Thymus (tissue), 11 donors: ENCODE measurements at regions not wholly inside any gene's neighbourhood (a gene's known extent, or its start where the extent isn't known, plus 50 kb on each side); places are given as distances from the start of the nearest gene placed in this dataset.

ENCODE experiments used
- DNase-seq, 9 donors: peaks; one replicate each; pipeline ENCODE4 v3.0.0-alpha.2; 2013; ENCODE audit warnings: low spot score in 9 of 9, low read depth in 6 of 9, missing footprints in 1 of 9
- H3K27ac ChIP-seq, 2 donors: one replicate each; pipeline ENCODE4 v1.5.1; 2013; ENCODE audit warnings: control low read depth in 1 of 2, low read depth in 1 of 2, low read length in 1 of 2, mild to moderate bottlenecking in 1 of 2, moderate library complexity in 1 of 2
- H3K27me3 ChIP-seq, 2 donors: one replicate each; pipeline ENCODE4 v1.5.1; 2013; ENCODE audit warnings: low read length in 1 of 2; ENCODE audit not compliant: control insufficient read depth in 2 of 2, insufficient read depth in 1 of 2
- H3K36me3 ChIP-seq, 2 donors: one replicate each; pipeline ENCODE4 v1.5.1; 2013; ENCODE audit warnings: low read length in 1 of 2, mild to moderate bottlenecking in 1 of 2, moderate library complexity in 1 of 2; ENCODE audit not compliant: control insufficient read depth in 2 of 2, insufficient read depth in 2 of 2
- H3K4me1 ChIP-seq, 2 donors: one replicate each; pipeline ENCODE4 v1.5.1; 2013; ENCODE audit warnings: low read length in 2 of 2; ENCODE audit not compliant: control insufficient read depth in 2 of 2, insufficient read depth in 2 of 2
- H3K4me3 ChIP-seq, 2 donors: one replicate each; pipeline ENCODE4 v1.5.1; 2013; ENCODE audit warnings: low read length in 2 of 2, control low read depth in 1 of 2, mild to moderate bottlenecking in 1 of 2
- H3K9me3 ChIP-seq, 2 donors: one replicate each; pipeline ENCODE4 v1.5.1; 2013; ENCODE audit warnings: low read length in 1 of 2, mild to moderate bottlenecking in 1 of 2; ENCODE audit not compliant: control insufficient read depth in 2 of 2, insufficient read depth in 1 of 2
- WGBS: extraction: QIAGEN DNeasy Blood & Tissue Kit; methylation state at CpG from one replicate; pipeline ENCODE4 v1.1.7; 2013; 5-methylcytosine and 5-hydroxymethylcytosine counted together
- donor health status: healthy.

GRCh38 chr6:21539621-21540100, 53.9 kb upstream of the SOX4 start:
- H3K9me3 ChIP-seq: no peaks in the 10 kb centered on the region
- no peak overlapping the region for H3K27ac ChIP-seq
- 95% methylated on average over 4 of the region's 4 CpGs for WGBS

More at GRCh38 chr6:21539621-21540100, 53.9 kb upstream of the SOX4 start:
- H3K4me3 ChIP-seq: no peak overlapping the region
- DNase-seq: no peak
- no peaks in the 10 kb centered on the region for H3K36me3 ChIP-seq
- H3K27me3 ChIP-seq: no peaks in the 10 kb centered on the region
- H3K4me1 ChIP-seq: no peaks in the 10 kb centered on the region
